ENCODE measurements at regions not wholly inside any gene's neighbourhood (a gene's known extent, or its start where the extent isn't known, plus 50 kb on each side); places are given as distances from the start of the nearest gene placed in this dataset.

DNA sequence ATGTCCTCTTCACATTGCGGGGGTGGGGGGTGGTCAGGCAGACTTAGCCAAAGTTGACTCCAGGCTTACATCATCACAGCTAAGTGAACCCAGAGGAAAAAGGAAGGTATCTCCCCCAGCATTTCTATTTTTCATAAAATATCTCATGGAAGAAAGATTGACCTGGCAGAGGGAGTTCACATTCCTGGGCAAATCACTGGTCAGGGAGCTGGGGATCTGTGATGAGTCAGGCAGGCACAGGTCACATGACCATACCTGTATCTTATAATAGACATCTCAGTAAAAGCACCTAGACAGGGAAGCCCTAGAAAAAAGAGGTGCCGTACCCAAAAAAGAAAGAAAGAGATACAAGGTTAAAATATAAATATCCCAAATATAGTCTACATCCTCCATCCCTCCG is 57.3 kb upstream of the WWC1 start:
- TF ChIP-seq RCOR1 (conservative IDR thresholded peaks at IDR 0.05; ENCODE audit: low read depth, low read length) (no peak), ZNF24 (IDR thresholded peaks at IDR 0.05) (no peak), RELA (IDR thresholded peaks at IDR 0.05; ENCODE audit: borderline replicate concordance, partially characterized antibody) (no peak), EP300 (IDR thresholded peaks at IDR 0.05; ENCODE audit: borderline replicate concordance in 1 of 2, control insufficient read depth in 1 of 2, low read depth in 2 of 2, low read length in 2 of 2) (no peak), RB1 (IDR thresholded peaks at IDR 0.05; ENCODE audit: borderline replicate concordance) (no peak), CHD1 (IDR thresholded peaks at IDR 0.05; ENCODE audit: low read depth, low read length) (no peak), EGR1 (IDR thresholded peaks at IDR 0.05; ENCODE audit: borderline replicate concordance in 1 of 2, low read depth in 2 of 2, low read length in 2 of 2) (no peak), TARDBP (IDR thresholded peaks at IDR 0.05; ENCODE audit: borderline replicate concordance) (no peak), ESRRA (IDR thresholded peaks at IDR 0.05; ENCODE audit: low read length) (no peak), FOXM1 (IDR thresholded peaks at IDR 0.05; ENCODE audit: low read depth, low read length) (no peak)
- TF ChIP-seq, protein P1, sequence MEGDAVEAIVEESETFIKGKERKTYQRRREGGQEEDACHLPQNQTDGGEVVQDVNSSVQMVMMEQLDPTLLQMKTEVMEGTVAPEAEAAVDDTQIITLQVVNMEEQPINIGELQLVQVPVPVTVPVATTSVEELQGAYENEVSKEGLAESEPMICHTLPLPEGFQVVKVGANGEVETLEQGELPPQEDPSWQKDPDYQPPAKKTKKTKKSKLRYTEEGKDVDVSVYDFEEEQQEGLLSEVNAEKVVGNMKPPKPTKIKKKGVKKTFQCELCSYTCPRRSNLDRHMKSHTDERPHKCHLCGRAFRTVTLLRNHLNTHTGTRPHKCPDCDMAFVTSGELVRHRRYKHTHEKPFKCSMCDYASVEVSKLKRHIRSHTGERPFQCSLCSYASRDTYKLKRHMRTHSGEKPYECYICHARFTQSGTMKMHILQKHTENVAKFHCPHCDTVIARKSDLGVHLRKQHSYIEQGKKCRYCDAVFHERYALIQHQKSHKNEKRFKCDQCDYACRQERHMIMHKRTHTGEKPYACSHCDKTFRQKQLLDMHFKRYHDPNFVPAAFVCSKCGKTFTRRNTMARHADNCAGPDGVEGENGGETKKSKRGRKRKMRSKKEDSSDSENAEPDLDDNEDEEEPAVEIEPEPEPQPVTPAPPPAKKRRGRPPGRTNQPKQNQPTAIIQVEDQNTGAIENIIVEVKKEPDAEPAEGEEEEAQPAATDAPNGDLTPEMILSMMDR (IDR thresholded peaks at IDR 0.05 in 2 of 3, conservative IDR thresholded peaks at IDR 0.05 in 1 of 3; ENCODE audit: control insufficient read depth in 2 of 3, extremely low read depth in 1 of 3, insufficient read depth in 1 of 3, low read depth in 3 of 3, low read length in 3 of 3): no peak
- TF ChIP-seq, protein P2, sequence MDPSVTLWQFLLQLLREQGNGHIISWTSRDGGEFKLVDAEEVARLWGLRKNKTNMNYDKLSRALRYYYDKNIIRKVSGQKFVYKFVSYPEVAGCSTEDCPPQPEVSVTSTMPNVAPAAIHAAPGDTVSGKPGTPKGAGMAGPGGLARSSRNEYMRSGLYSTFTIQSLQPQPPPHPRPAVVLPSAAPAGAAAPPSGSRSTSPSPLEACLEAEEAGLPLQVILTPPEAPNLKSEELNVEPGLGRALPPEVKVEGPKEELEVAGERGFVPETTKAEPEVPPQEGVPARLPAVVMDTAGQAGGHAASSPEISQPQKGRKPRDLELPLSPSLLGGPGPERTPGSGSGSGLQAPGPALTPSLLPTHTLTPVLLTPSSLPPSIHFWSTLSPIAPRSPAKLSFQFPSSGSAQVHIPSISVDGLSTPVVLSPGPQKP (IDR thresholded peaks at IDR 0.05; ENCODE audit: low read depth, low read length): no peak

All from GM12878 (cell line).